ENCODE measurements at regions not wholly inside any gene's neighbourhood (a gene's known extent, or its start where the extent isn't known, plus 50 kb on each side); places are given as distances from the start of the nearest gene placed in this dataset.

- Histone ChIP-seq H3K9me2 (replicated peaks; ENCODE audit: control insufficient read depth, low read length) (no peaks in the 10 kb centered on the region), H3K27ac (ENCODE audit: low read depth, low read length) (no peak overlapping the region), H3K4me3 (ENCODE audit: low read length) (no peak overlapping the region), H3K79me2 (ENCODE audit: control insufficient read depth, low read length) (no peaks in the 10 kb centered on the region), H3K4me1 (ENCODE audit: control insufficient read depth, low read length) (no peaks in the 10 kb centered on the region), H3K36me3 (ENCODE audit: control insufficient read depth, low read length) (no peaks in the 10 kb centered on the region), H3F3A (ENCODE audit: control insufficient read depth, insufficient read depth) (no peaks in the 10 kb centered on the region), H3K27me3 (ENCODE audit: control insufficient read depth, low read length) (no peaks in the 10 kb centered on the region), H3K4me2 (ENCODE audit: low read length) (no peak overlapping the region), H4K20me1 (ENCODE audit: control insufficient read depth, insufficient read depth, low read depth, low read length) (no peaks in the 10 kb centered on the region), H3K9me3 (ENCODE audit: control insufficient read depth, insufficient read depth, low read length) (0 out of 2 replicates have a peak, but pooled peaks cover 6% of the 10 kb centered on the region)
- no peak for TF ChIP-seq EZH2phosphoT487 (IDR thresholded peaks at IDR 0.05; ENCODE audit: borderline replicate concordance, low read length)
- no peak for TF ChIP-seq CTCF (IDR thresholded peaks at IDR 0.05; ENCODE audit: low read depth, low read length, poor library complexity, severe bottlenecking)
These were observed 467.0 kb upstream of the PODXL start for GRCh38 chr7:132023466-132023865.

- H3K27ac ChIP-seq (ENCODE audit: low read depth, low read length), result no peak overlapping the region
- no peaks in the 10 kb centered on the region for H3K9me2 ChIP-seq (replicated peaks; ENCODE audit: control insufficient read depth, low read length)
- H3K36me3 ChIP-seq (ENCODE audit: control insufficient read depth, low read length), result no peaks in the 10 kb centered on the region
- no peak overlapping the region for H3K4me3 ChIP-seq (ENCODE audit: low read length)
- no peaks in the 10 kb centered on the region for H3K27me3 ChIP-seq (ENCODE audit: control insufficient read depth, low read length)
- TF ChIP-seq EZH2phosphoT487 (IDR thresholded peaks at IDR 0.05; ENCODE audit: borderline replicate concordance, low read length) (no peak), CTCF (IDR thresholded peaks at IDR 0.05; ENCODE audit: low read depth, low read length, poor library complexity, severe bottlenecking) (no peak)
- H4K20me1 ChIP-seq (ENCODE audit: control insufficient read depth, insufficient read depth, low read depth, low read length), result no peaks in the 10 kb centered on the region
- H3K4me2 ChIP-seq (ENCODE audit: low read length), result no peak overlapping the region
- H3F3A ChIP-seq (ENCODE audit: control insufficient read depth, insufficient read depth), result no peaks in the 10 kb centered on the region
- 0 out of 2 replicates have a peak, but pooled peaks cover 6% of the 10 kb centered on the region for H3K9me3 ChIP-seq (ENCODE audit: control insufficient read depth, insufficient read depth, low read length)
- H3K4me1 ChIP-seq (ENCODE audit: control insufficient read depth, low read length), result no peaks in the 10 kb centered on the region
- no peaks in the 10 kb centered on the region for H3K79me2 ChIP-seq (ENCODE audit: control insufficient read depth, low read length)
These were observed 465.8 kb upstream of the PODXL start for GRCh38 chr7:132022188-132022587.

- Histone ChIP-seq H3K36me3 (ENCODE audit: control insufficient read depth, low read length) (no peaks in the 10 kb centered on the region), H3K9me3 (ENCODE audit: control insufficient read depth, insufficient read depth, low read length) (0 out of 2 replicates have a peak, but pooled peaks cover 11% of the 10 kb centered on the region)
- TF ChIP-seq EZH2phosphoT487 (IDR thresholded peaks at IDR 0.05; ENCODE audit: borderline replicate concordance, low read length) (no peak), CTCF (IDR thresholded peaks at IDR 0.05; ENCODE audit: low read depth, low read length, poor library complexity, severe bottlenecking) (no peak)
These were observed 463.3 kb upstream of the PODXL start for GRCh38 chr7:132019703-132020102.

More at GRCh38 chr7:132019703-132020102, 463.3 kb upstream of the PODXL start:
- Histone ChIP-seq H3K4me2 (ENCODE audit: low read length) (no peak overlapping the region), H3K4me3 (ENCODE audit: low read length) (no peak overlapping the region), H3K27ac (ENCODE audit: low read depth, low read length) (no peak overlapping the region), H3F3A (ENCODE audit: control insufficient read depth, insufficient read depth) (no peaks in the 10 kb centered on the region), H3K9me2 (replicated peaks; ENCODE audit: control insufficient read depth, low read length) (no peaks in the 10 kb centered on the region), H3K4me1 (ENCODE audit: control insufficient read depth, low read length) (no peaks in the 10 kb centered on the region), H4K20me1 (ENCODE audit: control insufficient read depth, insufficient read depth, low read depth, low read length) (no peaks in the 10 kb centered on the region), H3K79me2 (ENCODE audit: control insufficient read depth, low read length) (no peaks in the 10 kb centered on the region), H3K27me3 (ENCODE audit: control insufficient read depth, low read length) (no peaks in the 10 kb centered on the region)
